ENCODE measurements at regions not wholly inside any gene's neighbourhood (a gene's known extent, or its start where the extent isn't known, plus 50 kb on each side); places are given as distances from the start of the nearest gene placed in this dataset.
"Not testable (repeated sequence)": the region's sequence is repeated elsewhere in the genome, so short reads cannot be mapped to it uniquely, and the experiment has no call there.

DNA sequence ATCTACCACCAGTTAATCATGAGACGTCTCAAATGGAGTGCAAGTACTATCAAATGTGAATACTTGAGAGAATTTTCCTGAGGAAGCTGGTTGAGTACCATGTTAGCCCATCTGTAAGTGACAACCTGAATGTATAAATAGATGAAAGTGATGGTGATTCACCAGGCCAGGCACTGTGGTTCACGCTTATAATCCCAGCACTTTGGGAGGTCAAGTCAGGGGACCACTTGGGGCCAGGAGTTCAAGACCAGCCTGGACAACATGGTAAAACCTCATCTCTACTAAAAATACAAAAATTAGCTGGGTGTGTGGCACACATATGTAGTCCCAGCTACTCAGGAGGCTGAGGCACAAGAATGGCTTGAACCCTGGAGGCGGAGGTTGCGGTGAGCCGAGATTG lies 288.0 kb upstream of the CLEC14A start:
- TF ChIP-seq, protein P1, sequence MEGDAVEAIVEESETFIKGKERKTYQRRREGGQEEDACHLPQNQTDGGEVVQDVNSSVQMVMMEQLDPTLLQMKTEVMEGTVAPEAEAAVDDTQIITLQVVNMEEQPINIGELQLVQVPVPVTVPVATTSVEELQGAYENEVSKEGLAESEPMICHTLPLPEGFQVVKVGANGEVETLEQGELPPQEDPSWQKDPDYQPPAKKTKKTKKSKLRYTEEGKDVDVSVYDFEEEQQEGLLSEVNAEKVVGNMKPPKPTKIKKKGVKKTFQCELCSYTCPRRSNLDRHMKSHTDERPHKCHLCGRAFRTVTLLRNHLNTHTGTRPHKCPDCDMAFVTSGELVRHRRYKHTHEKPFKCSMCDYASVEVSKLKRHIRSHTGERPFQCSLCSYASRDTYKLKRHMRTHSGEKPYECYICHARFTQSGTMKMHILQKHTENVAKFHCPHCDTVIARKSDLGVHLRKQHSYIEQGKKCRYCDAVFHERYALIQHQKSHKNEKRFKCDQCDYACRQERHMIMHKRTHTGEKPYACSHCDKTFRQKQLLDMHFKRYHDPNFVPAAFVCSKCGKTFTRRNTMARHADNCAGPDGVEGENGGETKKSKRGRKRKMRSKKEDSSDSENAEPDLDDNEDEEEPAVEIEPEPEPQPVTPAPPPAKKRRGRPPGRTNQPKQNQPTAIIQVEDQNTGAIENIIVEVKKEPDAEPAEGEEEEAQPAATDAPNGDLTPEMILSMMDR (IDR thresholded peaks at IDR 0.05): not testable (repeated sequence)
- not testable (repeated sequence) for TF ChIP-seq POLR2A (IDR thresholded peaks at IDR 0.05)

All from body of pancreas (tissue), 4 donors.